Uterus (tissue), 3 donors: ENCODE measurements at regions not wholly inside any gene's neighbourhood (a gene's known extent, or its start where the extent isn't known, plus 50 kb on each side); places are given as distances from the start of the nearest gene placed in this dataset.
"Not testable (repeated sequence)": the region's sequence is repeated elsewhere in the genome, so short reads cannot be mapped to it uniquely, and the experiment has no call there.

Source experiments
- DNase-seq, 2 donors: peaks; one replicate each; pipeline ENCODE4 v3.0.0-alpha.2; 2019 to 2020
- H3K27ac ChIP-seq, 2 donors: fragments of 200-600 bp; sonication (generic); 1 replicate in 1 of 2; 2 replicates in 1 of 2; pipeline ENCODE4 v1.5.1; 2016 to 2018
- H3K27me3 ChIP-seq, 2 donors: fragments of 200-600 bp; sonication (generic); one replicate each; pipeline ENCODE4 v1.5.1; 2018 to 2019; ENCODE audit warnings: control low read depth in 1 of 2
- H3K36me3 ChIP-seq, 2 donors: fragments of 200-600 bp; sonication (generic); one replicate each; pipeline ENCODE4 v1.5.1; 2019; ENCODE audit warnings: control low read depth in 1 of 2
- H3K4me1 ChIP-seq, 2 donors: fragments of 200-600 bp; sonication (generic); one replicate each; pipeline ENCODE4 v1.5.1; 2018 to 2019; ENCODE audit warnings: control low read depth in 1 of 2
- H3K4me3 ChIP-seq, 2 donors: fragments of 200-600 bp; sonication (generic); 1 replicate in 1 of 2; 2 replicates in 1 of 2; pipeline ENCODE4 v1.5.1; 2018 to 2019; ENCODE audit warnings: mild to moderate bottlenecking in 1 of 2
- H3K9me3 ChIP-seq, 2 donors: fragments of 200-600 bp; sonication (generic); one replicate each; pipeline ENCODE4 v1.5.1; 2019; ENCODE audit warnings: control low read depth in 1 of 2
- POLR2A ChIP-seq, 2 donors: fragments of 450-650 bp; IDR thresholded peaks; one replicate each; pipeline ENCODE4 v1.6.1; 2016; ENCODE audit warnings: antibody characterized with exemption in 2 of 2, mild to moderate bottlenecking in 1 of 2, moderate library complexity in 1 of 2
- intact Hi-C: fragments of 100-400 bp; cut with DNase I; formaldehyde crosslinking; loops from one replicate; pipeline ENCODE4 v1.15.1; 2023; ENCODE audit warnings: low total_unique reads
- TF ChIP-seq, protein P1 (sequence below), 4 experiments: fragments of 200-600 bp in 2 of 4; fragments of 450-650 bp in 2 of 4; sonication (generic) in 2 of 4; IDR thresholded peaks; one replicate each; pipeline ENCODE4 v1.5.1; 2016 to 2019; ENCODE audit warnings: antibody characterized with exemption in 4 of 4, mild to moderate bottlenecking in 2 of 4, moderate library complexity in 1 of 4
- donor health status: DM: yes; HTN: yes; CAD: no.

- no peak for DNase-seq
- Histone ChIP-seq H3K4me3 (no peak overlapping the region), H3K9me3 (no peaks in the 10 kb centered on the region), H3K27me3 (no peaks in the 10 kb centered on the region), H3K36me3 (no peaks in the 10 kb centered on the region), H3K27ac (no peak overlapping the region), H3K4me1 (no peaks in the 10 kb centered on the region)
- TF ChIP-seq, protein P1, sequence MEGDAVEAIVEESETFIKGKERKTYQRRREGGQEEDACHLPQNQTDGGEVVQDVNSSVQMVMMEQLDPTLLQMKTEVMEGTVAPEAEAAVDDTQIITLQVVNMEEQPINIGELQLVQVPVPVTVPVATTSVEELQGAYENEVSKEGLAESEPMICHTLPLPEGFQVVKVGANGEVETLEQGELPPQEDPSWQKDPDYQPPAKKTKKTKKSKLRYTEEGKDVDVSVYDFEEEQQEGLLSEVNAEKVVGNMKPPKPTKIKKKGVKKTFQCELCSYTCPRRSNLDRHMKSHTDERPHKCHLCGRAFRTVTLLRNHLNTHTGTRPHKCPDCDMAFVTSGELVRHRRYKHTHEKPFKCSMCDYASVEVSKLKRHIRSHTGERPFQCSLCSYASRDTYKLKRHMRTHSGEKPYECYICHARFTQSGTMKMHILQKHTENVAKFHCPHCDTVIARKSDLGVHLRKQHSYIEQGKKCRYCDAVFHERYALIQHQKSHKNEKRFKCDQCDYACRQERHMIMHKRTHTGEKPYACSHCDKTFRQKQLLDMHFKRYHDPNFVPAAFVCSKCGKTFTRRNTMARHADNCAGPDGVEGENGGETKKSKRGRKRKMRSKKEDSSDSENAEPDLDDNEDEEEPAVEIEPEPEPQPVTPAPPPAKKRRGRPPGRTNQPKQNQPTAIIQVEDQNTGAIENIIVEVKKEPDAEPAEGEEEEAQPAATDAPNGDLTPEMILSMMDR (IDR thresholded peaks at IDR 0.05), result no peak
- no peak for TF ChIP-seq POLR2A (IDR thresholded peaks at IDR 0.05)
- intact Hi-C loops, result no loop called here
These were observed 780.8 kb upstream of the ARRDC3 start for GRCh38 chr5:92163906-92164305.

GRCh38 chr5:92147798-92148197 is 764.7 kb upstream of the ARRDC3 start:
- intact Hi-C loops, result no loop called here
- no peak for TF ChIP-seq POLR2A (IDR thresholded peaks at IDR 0.05)
- TF ChIP-seq, protein P1 (IDR thresholded peaks at IDR 0.05), result no peak

DNA sequence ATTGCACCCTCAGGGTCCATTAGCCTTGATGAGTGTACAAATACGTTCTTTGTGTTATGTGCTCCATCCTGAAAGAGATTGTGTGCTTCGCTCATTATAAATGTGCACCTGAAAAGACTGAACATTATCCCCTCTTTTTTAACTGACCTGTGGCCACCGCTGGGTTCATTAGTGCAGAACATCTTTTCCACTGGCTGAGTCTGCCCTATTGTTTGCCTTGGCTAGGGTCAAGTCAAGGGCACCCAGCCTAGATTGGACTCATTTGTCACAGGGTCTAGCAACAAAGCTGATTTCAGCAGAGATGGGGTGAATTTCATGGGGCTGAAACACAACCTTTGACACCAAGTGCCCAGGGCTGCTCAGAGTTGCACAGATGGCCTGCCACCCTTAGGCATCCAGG is 764.1 kb upstream of the ARRDC3 start:
- Histone ChIP-seq H3K27ac (no peak overlapping the region), H3K4me1 (no peaks in the 10 kb centered on the region), H3K9me3 (no peaks in the 10 kb centered on the region), H3K36me3 (peaks cover 0 to 3% of the 10 kb centered on the region in 2 donors), H3K4me3 (no peak overlapping the region), H3K27me3 (no peaks in the 10 kb centered on the region)
- TF ChIP-seq POLR2A (IDR thresholded peaks at IDR 0.05), result no peak
- TF ChIP-seq, protein P1 (IDR thresholded peaks at IDR 0.05), result no peak
- DNase-seq, result no peak
- intact Hi-C loops, result no loop called here

More at GRCh38 chr5:92147798-92148197, 764.7 kb upstream of the ARRDC3 start:
- Histone ChIP-seq H3K36me3 (peaks cover 0 to 3% of the 10 kb centered on the region in 2 donors), H3K27me3 (no peaks in the 10 kb centered on the region), H3K4me1 (no peaks in the 10 kb centered on the region), H3K4me3 (no peak overlapping the region), H3K27ac (no peak overlapping the region), H3K9me3 (no peaks in the 10 kb centered on the region)
- no peak for DNase-seq

GRCh38 chr5:92145852-92146251 is 762.7 kb upstream of the ARRDC3 start:
- intact Hi-C loops, result no loop called here
- Histone ChIP-seq H3K9me3 (no peaks in the 10 kb centered on the region), H3K36me3 (peaks cover 0 to 3% of the 10 kb centered on the region in 2 donors), H3K4me3 (no peak overlapping the region), H3K27ac (no peak overlapping the region), H3K4me1 (no peaks in the 10 kb centered on the region), H3K27me3 (no peaks in the 10 kb centered on the region)
- TF ChIP-seq, protein P1 (IDR thresholded peaks at IDR 0.05), result no peak
- TF ChIP-seq POLR2A (IDR thresholded peaks at IDR 0.05), result no peak
- DNase-seq, result no peak

- Histone ChIP-seq H3K4me3 (no peak overlapping the region), H3K9me3 (no peaks in the 10 kb centered on the region), H3K27ac (no peak overlapping the region), H3K4me1 (no peaks in the 10 kb centered on the region), H3K27me3 (no peaks in the 10 kb centered on the region), H3K36me3 (peaks cover 0 to 3% of the 10 kb centered on the region in 2 donors)
- intact Hi-C loops, result no loop called here
- no peak for TF ChIP-seq POLR2A (IDR thresholded peaks at IDR 0.05)
- TF ChIP-seq, protein P1 (IDR thresholded peaks at IDR 0.05), result no peak
- no peak for DNase-seq
These were observed 761.7 kb upstream of the ARRDC3 start for GRCh38 chr5:92144824-92145223.

- H3K4me1 ChIP-seq, H3K4me3 ChIP-seq, H3K27me3 ChIP-seq, DNase-seq, H3K36me3 ChIP-seq, H3K9me3 ChIP-seq, intact Hi-C loops, H3K27ac ChIP-seq: not testable (repeated sequence)
These were observed 749.3 kb upstream of the ARRDC3 start for GRCh38 chr5:92132294-92132908.
